MM.1S (cell line): ENCODE measurements at regions not wholly inside any gene's neighbourhood (a gene's known extent, or its start where the extent isn't known, plus 50 kb on each side); places are given as distances from the start of the nearest gene placed in this dataset.

ENCODE experiments used
- EZH2 ChIP-seq: fragments of 300-600 bp; sonication (generic); optimal IDR thresholded peaks from 2 replicates; pipeline ENCODE3; 2017; ENCODE audit warnings: low read depth, mild to moderate bottlenecking, antibody characterized with exemption, low read length, mixed read lengths
- EZH2phosphoT487 ChIP-seq: fragments of 300-600 bp; sonication (generic); IDR thresholded peaks from 2 replicates; pipeline ENCODE4 v1.6.1; 2018; ENCODE audit warnings: antibody characterized with exemption, low read length
- TF ChIP-seq, protein P1 (sequence below): fragments of 300-600 bp; sonication (generic); IDR thresholded peaks from 2 replicates; pipeline ENCODE4 v1.5.1; 2016; ENCODE audit warnings: antibody characterized with exemption, low read length, mixed read lengths

DNA sequence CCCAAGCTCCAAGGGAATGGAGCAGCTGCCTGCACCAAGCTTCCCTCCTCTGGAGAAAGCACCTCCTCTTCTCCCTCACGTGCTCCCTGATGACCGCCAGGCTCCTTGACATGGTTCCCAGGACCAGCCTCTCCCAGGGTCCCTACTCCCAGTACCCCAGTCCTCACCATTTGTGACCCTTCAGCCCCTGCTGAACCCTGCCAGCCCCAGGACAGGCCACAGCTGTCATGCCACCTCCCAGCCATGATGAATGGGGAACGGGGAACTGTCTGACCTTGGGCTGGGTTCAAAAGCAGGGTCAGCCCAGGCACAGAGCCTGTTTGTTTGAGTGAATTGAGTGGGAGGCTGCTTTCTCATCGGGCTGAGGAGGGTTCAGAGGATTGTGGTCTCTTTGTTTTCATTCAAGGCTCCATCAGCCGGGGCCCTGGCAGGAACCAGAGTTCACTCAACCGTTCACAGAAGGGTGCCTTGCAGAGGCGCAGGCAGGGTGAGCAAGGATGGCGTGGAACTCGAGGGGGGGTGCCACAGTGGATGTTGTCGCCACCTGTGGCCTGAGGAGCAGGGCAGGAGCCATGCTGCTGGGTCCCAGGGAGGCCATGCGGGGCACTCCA is 344.5 kb upstream of the SFSWAP start:
- TF ChIP-seq, protein P1, sequence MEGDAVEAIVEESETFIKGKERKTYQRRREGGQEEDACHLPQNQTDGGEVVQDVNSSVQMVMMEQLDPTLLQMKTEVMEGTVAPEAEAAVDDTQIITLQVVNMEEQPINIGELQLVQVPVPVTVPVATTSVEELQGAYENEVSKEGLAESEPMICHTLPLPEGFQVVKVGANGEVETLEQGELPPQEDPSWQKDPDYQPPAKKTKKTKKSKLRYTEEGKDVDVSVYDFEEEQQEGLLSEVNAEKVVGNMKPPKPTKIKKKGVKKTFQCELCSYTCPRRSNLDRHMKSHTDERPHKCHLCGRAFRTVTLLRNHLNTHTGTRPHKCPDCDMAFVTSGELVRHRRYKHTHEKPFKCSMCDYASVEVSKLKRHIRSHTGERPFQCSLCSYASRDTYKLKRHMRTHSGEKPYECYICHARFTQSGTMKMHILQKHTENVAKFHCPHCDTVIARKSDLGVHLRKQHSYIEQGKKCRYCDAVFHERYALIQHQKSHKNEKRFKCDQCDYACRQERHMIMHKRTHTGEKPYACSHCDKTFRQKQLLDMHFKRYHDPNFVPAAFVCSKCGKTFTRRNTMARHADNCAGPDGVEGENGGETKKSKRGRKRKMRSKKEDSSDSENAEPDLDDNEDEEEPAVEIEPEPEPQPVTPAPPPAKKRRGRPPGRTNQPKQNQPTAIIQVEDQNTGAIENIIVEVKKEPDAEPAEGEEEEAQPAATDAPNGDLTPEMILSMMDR = no peak
- TF ChIP-seq EZH2phosphoT487 (no peak), EZH2 (no peak)
